CD4-positive, alpha-beta memory T cell (primary cell): ENCODE measurements at regions not wholly inside any gene's neighbourhood (a gene's known extent, or its start where the extent isn't known, plus 50 kb on each side); places are given as distances from the start of the nearest gene placed in this dataset.

Source experiments
- CTCF ChIA-PET: fragments of 350-600 bp; sonication (Branson Sonifier 250); formaldehyde crosslinking; loops from one replicate; lab custom pipeline; 2021; ENCODE audit warnings: inconsistent platforms; ENCODE audit not compliant: partially characterized antibody; lab: Charles Lee
- POLR2A ChIA-PET: fragments of 350-600 bp; sonication (Branson Sonifier 250); formaldehyde crosslinking; loops from one replicate; lab custom pipeline; 2021; ENCODE audit not compliant: partially characterized antibody; lab: Charles Lee
- DNase-seq, 5 donors: peaks; one replicate each; pipeline versions ENCODE4 v3.0.0 to v3.0.0-alpha.2; 2020 to 2022; ENCODE audit warnings: mixed read lengths in 1 of 5
- H3K27ac ChIP-seq: one replicate; pipeline ENCODE4 v1.7.0; 2013; ENCODE audit warnings: low read depth, low read length
- H3K27me3 ChIP-seq: 2 replicates; pipeline ENCODE4 v1.7.0; 2013; ENCODE audit warnings: mild to moderate bottlenecking, low read length, moderate library complexity; ENCODE audit not compliant: insufficient read depth
- H3K36me3 ChIP-seq: 2 replicates; pipeline ENCODE4 v1.7.0; 2013; ENCODE audit warnings: mild to moderate bottlenecking, low read length, moderate library complexity; ENCODE audit not compliant: insufficient read depth
- H3K4me1 ChIP-seq: 2 replicates; pipeline ENCODE4 v1.7.0; 2013; ENCODE audit warnings: mild to moderate bottlenecking, low read length, moderate library complexity; ENCODE audit not compliant: insufficient read depth
- H3K4me3 ChIP-seq, 2 donors: one replicate each; pipeline ENCODE4 v1.7.0; 2013; ENCODE audit warnings: low read length in 2 of 2, mild to moderate bottlenecking in 1 of 2
- H3K9me3 ChIP-seq, 2 donors: one replicate each; pipeline ENCODE4 v1.7.0; 2013; ENCODE audit warnings: low read length in 2 of 2, control low read depth in 1 of 2; ENCODE audit not compliant: control insufficient read depth in 1 of 2
- H3K27ac Mint-ChIP-seq, 7 donors: one replicate each; pipeline ENCODE4 v1.8.0; 2020 to 2021; ENCODE audit warnings: mixed read lengths in 7 of 7, mild to moderate bottlenecking in 6 of 7, inconsistent platforms in 3 of 7, moderate library complexity in 3 of 7
- H3K27me3 Mint-ChIP-seq, 2 donors: one replicate each; pipeline ENCODE4 v1.8.0; 2020 to 2021; ENCODE audit warnings: mixed read lengths in 2 of 2
- H3K36me3 Mint-ChIP-seq, 2 donors: one replicate each; pipeline ENCODE4 v1.8.0; 2020 to 2021; ENCODE audit warnings: mixed read lengths in 2 of 2, inconsistent platforms in 1 of 2, mild to moderate bottlenecking in 1 of 2
- H3K4me1 Mint-ChIP-seq, 4 donors: one replicate each; pipeline ENCODE4 v1.8.0; 2020 to 2021; ENCODE audit warnings: mixed read lengths in 4 of 4, mild to moderate bottlenecking in 1 of 4
- H3K4me3 Mint-ChIP-seq, 8 donors: one replicate each; pipeline ENCODE4 v1.8.0; 2020 to 2021; ENCODE audit warnings: mixed read lengths in 8 of 8, mild to moderate bottlenecking in 7 of 8, moderate library complexity in 6 of 8, inconsistent platforms in 3 of 8
- H3K9me3 Mint-ChIP-seq, 8 donors: one replicate each; pipeline ENCODE4 v1.8.0; 2020 to 2021; ENCODE audit warnings: mixed read lengths in 8 of 8, mild to moderate bottlenecking in 5 of 8, inconsistent platforms in 3 of 8, moderate library complexity in 1 of 8
- intact Hi-C: fragments of 100-400 bp; cut with micrococcal nuclease; formaldehyde crosslinking; loops from one replicate; pipeline ENCODE4 v1.15.1; 2023

- Mint-ChIP-seq H3K27ac (peak overlapping the region in 5 of 7 donors; percentile 56 to 82 (median 77)), H3K9me3 (peaks cover 0 to 1% (median 0%) of the 10 kb centered on the region in 8 donors), H3K4me1 (peaks cover 18 to 19% (median 18%) of the 10 kb centered on the region in 4 donors), H3K4me3 (peak overlapping the region; percentile 65 to 85 (median 76)), H3K36me3 (no peaks in the 10 kb centered on the region), H3K27me3 (no peaks in the 10 kb centered on the region)
- H3K4me3 ChIP-seq: peak overlapping the region in 1 of 2 donors; percentile 1
- DNase-seq: peak in 1 of 5 donors; percentile 4
- intact Hi-C loops: no loop called here
- no peaks in the 10 kb centered on the region for H3K27me3 ChIP-seq
- no peak overlapping the region for H3K27ac ChIP-seq
- CTCF ChIA-PET: no interaction called here
- POLR2A ChIA-PET: no interaction called here
- no peaks in the 10 kb centered on the region for H3K36me3 ChIP-seq
- H3K9me3 ChIP-seq: no peaks in the 10 kb centered on the region
- peaks cover 12% of the 10 kb centered on the region for H3K4me1 ChIP-seq
These were observed 155.3 kb upstream of the FSCB start for GRCh38 chr14:44662250-44662891.

- Histone ChIP-seq H3K4me1 (peaks cover 12% of the 10 kb centered on the region), H3K36me3 (no peaks in the 10 kb centered on the region), H3K4me3 (no peak overlapping the region), H3K27ac (no peak overlapping the region), H3K9me3 (no peaks in the 10 kb centered on the region), H3K27me3 (no peaks in the 10 kb centered on the region)
- POLR2A ChIA-PET: no interaction called here
- no peaks in the 10 kb centered on the region for H3K36me3 Mint-ChIP-seq
- peaks cover 13 to 14% (median 13%) of the 10 kb centered on the region in 4 donors for H3K4me1 Mint-ChIP-seq
- H3K9me3 Mint-ChIP-seq: no peaks in the 10 kb centered on the region
- H3K27me3 Mint-ChIP-seq: no peaks in the 10 kb centered on the region
- DNase-seq: no peak
- intact Hi-C loops: no loop called here
- no peak overlapping the region for H3K4me3 Mint-ChIP-seq
- H3K27ac Mint-ChIP-seq: no peak overlapping the region
- CTCF ChIA-PET: no interaction called here
These were observed 151.3 kb upstream of the FSCB start for GRCh38 chr14:44658389-44658696.

- Mint-ChIP-seq H3K4me3 (no peak overlapping the region), H3K27me3 (no peaks in the 10 kb centered on the region), H3K27ac (no peak overlapping the region), H3K4me1 (peaks cover 8 to 9% (median 8%) of the 10 kb centered on the region in 4 donors), H3K36me3 (no peaks in the 10 kb centered on the region), H3K9me3 (no peaks in the 10 kb centered on the region)
- Histone ChIP-seq H3K36me3 (no peaks in the 10 kb centered on the region), H3K4me1 (peaks cover 8% of the 10 kb centered on the region), H3K27ac (no peak overlapping the region), H3K9me3 (no peaks in the 10 kb centered on the region), H3K4me3 (no peak overlapping the region), H3K27me3 (no peaks in the 10 kb centered on the region)
- ChIA-PET CTCF (no interaction called here), POLR2A (no interaction called here)
- intact Hi-C loops: no loop called here
- DNase-seq: no peak
These were observed 150.8 kb upstream of the FSCB start for GRCh38 chr14:44657696-44658388.

GRCh38 chr14:44657203-44657602, 150.1 kb upstream of the FSCB start:
- H3K4me3 ChIP-seq: no peak overlapping the region
- CTCF ChIA-PET: no interaction called here
- H3K4me3 Mint-ChIP-seq: no peak overlapping the region
- no peaks in the 10 kb centered on the region for H3K27me3 ChIP-seq
- H3K4me1 Mint-ChIP-seq: peaks cover 1 to 3% (median 2%) of the 10 kb centered on the region in 4 donors
- no peaks in the 10 kb centered on the region for H3K36me3 Mint-ChIP-seq
- H3K27ac ChIP-seq: no peak overlapping the region
- H3K27me3 Mint-ChIP-seq: no peaks in the 10 kb centered on the region
- no peaks in the 10 kb centered on the region for H3K9me3 Mint-ChIP-seq
- peaks cover 1% of the 10 kb centered on the region for H3K4me1 ChIP-seq
- intact Hi-C loops: no loop called here
- no peak for DNase-seq
- H3K9me3 ChIP-seq: no peaks in the 10 kb centered on the region
- H3K36me3 ChIP-seq: no peaks in the 10 kb centered on the region
- POLR2A ChIA-PET: no interaction called here
- H3K27ac Mint-ChIP-seq: no peak overlapping the region

GRCh38 chr14:44654591-44654990, 147.5 kb upstream of the FSCB start:
- POLR2A ChIA-PET: no interaction called here
- H3K4me3 Mint-ChIP-seq: no peak overlapping the region
- Histone ChIP-seq H3K4me1 (no peaks in the 10 kb centered on the region), H3K9me3 (no peaks in the 10 kb centered on the region), H3K27me3 (no peaks in the 10 kb centered on the region), H3K27ac (no peak overlapping the region), H3K4me3 (no peak overlapping the region), H3K36me3 (no peaks in the 10 kb centered on the region)
- peaks cover 0 to 3% of the 10 kb centered on the region in 2 donors for H3K36me3 Mint-ChIP-seq
- intact Hi-C loops: no loop called here
- DNase-seq: no peak
- no peak overlapping the region for H3K27ac Mint-ChIP-seq
- CTCF ChIA-PET: no interaction called here
- peaks cover 0 to 4% of the 10 kb centered on the region in 2 donors for H3K27me3 Mint-ChIP-seq
- H3K9me3 Mint-ChIP-seq: peaks cover 0 to 3% (median 0%) of the 10 kb centered on the region in 8 donors
- no peaks in the 10 kb centered on the region for H3K4me1 Mint-ChIP-seq

- H3K4me3 Mint-ChIP-seq: no peak overlapping the region
- Histone ChIP-seq H3K9me3 (no peaks in the 10 kb centered on the region), H3K27ac (no peak overlapping the region), H3K27me3 (no peaks in the 10 kb centered on the region), H3K36me3 (no peaks in the 10 kb centered on the region), H3K4me1 (no peaks in the 10 kb centered on the region), H3K4me3 (no peak overlapping the region)
- H3K27me3 Mint-ChIP-seq: peaks cover 0 to 4% of the 10 kb centered on the region in 2 donors
- no peaks in the 10 kb centered on the region for H3K4me1 Mint-ChIP-seq
- intact Hi-C loops: no loop called here
- DNase-seq: no peak
- no peak overlapping the region for H3K27ac Mint-ChIP-seq
- POLR2A ChIA-PET: no interaction called here
- H3K36me3 Mint-ChIP-seq: peaks cover 0 to 3% of the 10 kb centered on the region in 2 donors
- CTCF ChIA-PET: interaction anchor here (0.6 kb wide), 1 partner anchor 93 kb away, joined by 4 read pairs; no protein-coding TSS in a partner anchor
- H3K9me3 Mint-ChIP-seq: peaks cover 0 to 3% (median 0%) of the 10 kb centered on the region in 8 donors
These were observed 146.6 kb upstream of the FSCB start for GRCh38 chr14:44653641-44654040.

- no peak overlapping the region for H3K4me3 ChIP-seq
- H3K9me3 Mint-ChIP-seq: peaks cover 0 to 3% (median 0%) of the 10 kb centered on the region in 8 donors
- H3K27me3 Mint-ChIP-seq: peaks cover 0 to 4% of the 10 kb centered on the region in 2 donors
- H3K4me1 ChIP-seq: no peaks in the 10 kb centered on the region
- no peak overlapping the region for H3K27ac Mint-ChIP-seq
- H3K36me3 Mint-ChIP-seq: peaks cover 0 to 3% of the 10 kb centered on the region in 2 donors
- no peaks in the 10 kb centered on the region for H3K9me3 ChIP-seq
- H3K36me3 ChIP-seq: no peaks in the 10 kb centered on the region
- POLR2A ChIA-PET: no interaction called here
- CTCF ChIA-PET: no interaction called here
- DNase-seq: no peak
- H3K4me1 Mint-ChIP-seq: no peaks in the 10 kb centered on the region
- H3K4me3 Mint-ChIP-seq: no peak overlapping the region
- intact Hi-C loops: no loop called here
- no peak overlapping the region for H3K27ac ChIP-seq
- H3K27me3 ChIP-seq: no peaks in the 10 kb centered on the region
These were observed 145.6 kb upstream of the FSCB start for GRCh38 chr14:44652640-44653039.
